HG03460 (cell line): ENCODE measurements at regions not wholly inside any gene's neighbourhood (a gene's known extent, or its start where the extent isn't known, plus 50 kb on each side); places are given as distances from the start of the nearest gene placed in this dataset.

Experiments used
- ATAC-seq: cut with Tn5 transposase; IDR thresholded peaks from one replicate; pipeline ENCODE4 v1.9.1; 2021; ENCODE audit not compliant: unreplicated experiment

DNA sequence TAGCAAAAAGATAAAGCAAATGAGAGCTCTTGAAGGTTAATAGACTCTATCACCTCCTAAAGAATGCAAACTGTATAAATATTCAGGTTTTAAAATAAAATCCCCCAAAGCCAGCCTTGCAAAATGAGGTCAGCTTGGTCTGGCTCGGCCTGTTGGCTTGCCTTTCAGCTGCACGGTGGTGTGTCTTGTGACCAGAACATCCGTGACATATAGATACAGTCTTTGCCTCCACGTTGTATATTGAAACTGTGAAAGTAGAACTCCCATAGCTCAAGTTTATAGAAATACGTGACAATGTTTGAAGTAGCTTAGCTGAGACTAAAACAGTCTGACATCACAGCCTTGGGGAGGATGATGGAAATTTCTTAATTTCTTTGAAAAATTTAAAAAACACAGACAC is 236.6 kb upstream of the MYOCD start:
- ATAC-seq = no peak

- ATAC-seq = peak; percentile 83
These were observed 234.5 kb upstream of the MYOCD start for GRCh38 chr17:12431188-12431587.

GRCh38 chr17:12438212-12438611 is 227.5 kb upstream of the MYOCD start:
- no peak for ATAC-seq

- no peak for ATAC-seq
These were observed 226.7 kb upstream of the MYOCD start for GRCh38 chr17:12438813-12439586.

GRCh38 chr17:12445331-12445730 is 220.4 kb upstream of the MYOCD start:
- no peak for ATAC-seq

DNA sequence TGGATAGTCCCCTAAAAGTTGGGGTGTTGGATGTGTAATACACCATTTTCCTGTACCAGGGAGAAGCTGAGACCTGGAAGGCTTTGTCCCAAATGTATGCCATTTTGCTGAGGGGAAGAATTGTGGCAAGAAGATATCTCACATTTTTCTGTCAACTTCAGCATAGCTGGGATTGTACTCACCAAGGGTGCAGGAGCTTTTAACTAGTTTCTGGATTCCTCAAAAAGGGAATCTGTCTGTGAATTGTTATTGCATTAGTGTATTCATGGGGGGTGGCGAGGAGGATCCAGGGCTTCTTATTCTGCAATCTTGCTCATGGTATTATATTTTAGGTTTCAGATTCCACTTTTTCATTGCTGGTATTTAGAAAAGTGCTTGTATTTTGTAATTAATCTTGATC is 208.2 kb upstream of the MYOCD start:
- ATAC-seq = no peak

DNA sequence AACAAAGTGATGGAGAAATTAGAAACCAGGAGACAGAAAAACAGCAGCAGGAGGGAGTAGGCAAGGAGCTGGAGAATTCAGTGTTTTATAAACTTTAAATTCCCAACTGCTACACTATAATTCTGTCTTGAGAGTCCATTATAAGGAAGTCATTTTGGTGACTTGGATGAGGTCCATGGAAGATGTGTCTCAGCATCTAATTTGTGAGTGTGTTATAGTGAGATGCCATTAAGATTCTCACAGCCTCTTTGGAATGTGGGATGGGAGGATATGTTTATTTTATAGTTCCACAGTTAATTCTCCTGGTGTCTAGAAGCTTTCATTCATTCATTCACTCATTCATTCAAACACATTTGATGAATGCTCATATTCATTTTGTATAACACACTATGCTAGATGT is 206.0 kb upstream of the MYOCD start:
- no peak for ATAC-seq

GRCh38 chr17:12463102-12463501 is 202.6 kb upstream of the MYOCD start:
- ATAC-seq = no peak

- ATAC-seq = no peak
These were observed 193.2 kb upstream of the MYOCD start for GRCh38 chr17:12472252-12473173.

DNA sequence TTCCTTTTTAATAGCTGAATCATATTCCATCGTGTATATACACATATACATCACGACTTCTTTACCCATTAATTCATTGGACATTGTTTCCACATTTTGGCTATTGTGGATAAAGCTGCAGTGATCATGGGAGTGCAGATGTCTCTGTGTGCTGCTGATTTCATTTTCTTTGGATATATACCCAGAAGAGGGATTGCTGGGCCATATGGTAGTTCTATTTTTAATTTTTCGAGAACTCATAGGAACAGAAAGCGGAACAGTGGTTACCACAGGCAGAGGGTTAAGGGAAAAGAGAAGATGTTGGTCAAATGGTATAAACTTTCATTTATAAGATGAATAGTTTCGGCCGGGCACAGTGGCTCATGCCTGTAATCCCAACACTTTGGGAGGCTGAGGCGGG is 187.4 kb upstream of the MYOCD start:
- no peak for ATAC-seq

GRCh38 chr17:12485361-12485906 is 180.3 kb upstream of the MYOCD start:
- no peak for ATAC-seq

DNA sequence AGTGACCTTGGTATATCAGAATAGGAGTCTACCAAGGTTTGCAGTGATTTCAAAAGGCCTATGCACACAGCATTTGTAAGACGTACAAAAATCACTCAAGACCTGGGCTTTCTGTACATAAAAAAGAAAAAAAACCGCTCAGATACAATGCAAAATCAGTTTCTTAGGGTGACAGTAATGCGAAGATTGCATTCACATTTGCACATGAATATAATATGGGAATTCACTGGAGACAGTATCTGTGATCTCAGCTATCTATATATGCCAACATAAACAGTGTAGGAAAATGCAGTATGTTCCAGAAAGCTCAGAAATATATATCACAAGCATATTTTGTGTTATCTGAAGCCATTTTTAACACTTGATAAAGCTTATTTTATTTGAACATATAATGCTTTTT is 176.4 kb upstream of the MYOCD start:
- ATAC-seq = no peak

DNA sequence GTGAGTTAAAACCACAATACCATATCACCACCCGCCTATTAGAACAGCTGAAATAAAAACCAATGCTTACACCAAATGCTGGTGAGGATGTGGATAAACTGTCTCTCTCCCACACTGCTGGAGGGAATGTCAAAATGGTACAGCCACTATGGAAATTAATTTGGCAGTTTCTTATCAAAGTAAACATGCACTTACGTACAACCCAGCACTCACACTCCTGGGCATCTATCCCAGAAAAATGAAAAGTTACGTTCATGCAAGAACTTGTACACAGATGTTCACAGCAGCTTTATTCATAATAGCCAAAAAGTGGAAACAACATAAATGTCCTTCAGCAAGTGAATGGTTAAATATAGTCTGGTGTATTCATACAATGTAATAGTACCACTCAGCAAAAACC is 173.2 kb upstream of the MYOCD start:
- no peak for ATAC-seq

DNA sequence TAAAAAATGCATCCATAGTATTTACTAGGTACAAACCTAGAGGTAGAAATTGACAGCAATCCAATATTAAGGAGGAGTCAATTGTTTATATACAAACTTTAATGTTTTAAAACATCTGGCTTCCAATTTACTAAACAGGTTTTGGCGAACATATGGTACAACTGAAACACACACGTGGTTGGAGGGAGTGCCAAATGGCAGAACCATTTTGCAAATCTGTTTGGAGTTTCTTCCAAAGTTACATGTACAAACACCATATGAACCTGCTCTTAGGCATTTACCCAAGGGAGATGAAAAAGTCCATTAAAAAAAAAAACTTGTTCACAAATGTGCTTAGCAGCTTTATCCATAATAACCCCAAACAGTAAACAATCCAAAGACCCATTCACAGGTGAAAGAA is 159.8 kb upstream of the MYOCD start:
- no peak for ATAC-seq

- ATAC-seq = no peak
These were observed 158.6 kb upstream of the MYOCD start for GRCh38 chr17:12507026-12507595.

DNA sequence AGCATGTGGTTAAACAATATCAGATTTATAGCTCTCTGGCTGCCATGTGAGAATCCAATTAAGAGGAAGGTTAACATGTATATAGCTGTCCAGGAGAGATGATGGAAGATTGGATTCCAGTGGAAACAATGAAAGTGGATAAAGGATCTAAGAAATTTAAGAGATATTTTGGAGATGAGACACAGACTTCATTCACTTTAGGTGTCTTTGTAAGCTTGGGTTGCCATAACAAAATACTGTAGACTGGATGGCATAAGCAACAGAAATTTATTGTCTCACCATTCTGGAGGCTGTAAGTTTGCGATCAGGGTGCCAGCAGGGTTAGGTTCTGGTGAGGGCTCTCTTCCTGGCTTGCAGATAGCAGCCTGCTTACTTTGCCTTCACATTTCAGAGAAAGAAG is 155.9 kb upstream of the MYOCD start:
- no peak for ATAC-seq

DNA sequence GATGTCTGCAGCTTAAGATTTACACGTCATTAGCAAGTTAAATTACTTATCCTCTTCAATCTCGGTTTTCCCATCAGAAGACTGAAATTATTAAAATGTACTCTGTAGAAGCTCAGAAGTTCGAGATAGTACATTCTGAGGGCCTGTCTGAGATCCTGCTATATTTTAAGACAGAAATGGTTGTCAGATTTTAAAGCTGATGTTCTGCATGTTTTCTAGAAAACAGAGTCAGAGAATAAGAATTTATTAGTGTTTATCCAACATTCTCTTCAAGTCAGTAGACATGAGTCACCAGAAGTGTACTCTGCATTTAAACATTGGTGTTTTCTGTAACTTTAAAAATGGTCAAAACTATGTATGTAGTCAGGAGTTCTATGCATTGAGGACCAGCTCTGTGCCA is 155.2 kb upstream of the MYOCD start:
- ATAC-seq = no peak

GRCh38 chr17:12512694-12513355 is 152.9 kb upstream of the MYOCD start:
- no peak for ATAC-seq

DNA sequence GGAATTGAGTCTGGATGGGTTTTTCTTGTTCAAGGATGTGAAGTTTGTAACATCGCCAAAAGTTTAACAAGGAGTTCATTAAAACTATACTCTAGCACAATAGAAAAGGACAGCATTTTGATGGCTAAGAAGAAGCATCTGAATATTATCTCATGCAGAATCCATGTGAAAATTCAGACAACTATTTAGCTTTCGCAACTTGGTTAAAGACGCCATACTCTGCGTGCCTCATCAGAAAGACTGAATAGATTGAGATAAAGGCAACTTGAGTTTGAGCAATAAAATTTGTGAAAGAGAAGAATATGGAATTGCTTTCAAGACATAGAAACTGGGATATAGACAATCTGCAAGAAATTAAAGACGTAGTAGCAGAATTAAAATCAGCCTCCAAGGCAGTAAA is 151.1 kb upstream of the MYOCD start:
- ATAC-seq = no peak

DNA sequence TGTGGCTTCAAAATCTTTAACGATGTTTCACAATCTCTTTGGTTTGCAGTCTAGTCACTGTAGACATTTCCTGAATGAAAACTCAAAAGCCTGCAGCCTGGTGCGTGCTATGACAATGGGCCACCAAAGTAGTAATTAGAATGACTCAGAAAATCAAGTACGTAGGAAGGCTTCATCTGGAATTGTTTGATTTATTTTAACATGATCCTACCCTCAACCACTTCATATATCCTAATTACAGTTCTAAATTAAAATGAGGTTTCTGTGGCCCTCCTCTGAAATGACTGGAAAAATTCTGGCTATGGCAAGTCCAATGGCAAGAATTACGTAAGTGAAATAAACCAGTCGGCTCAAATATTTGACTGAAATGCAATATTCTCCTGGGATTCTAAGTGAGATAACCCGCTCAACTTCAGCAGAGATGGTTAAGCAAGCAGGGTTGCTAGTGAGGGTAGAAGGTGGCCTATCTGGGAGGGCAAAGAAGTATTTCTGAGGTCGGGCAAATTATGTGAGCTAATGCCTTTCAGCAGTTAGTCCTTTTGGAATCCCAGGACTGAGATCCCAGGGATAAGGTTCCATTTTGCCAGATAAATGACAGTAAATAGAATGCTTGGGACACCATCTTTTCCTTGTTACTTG is 145.6 kb upstream of the MYOCD start:
- no peak for ATAC-seq

- ATAC-seq = no peak
These were observed 144.3 kb upstream of the MYOCD start for GRCh38 chr17:12521416-12521815.
